Neuronal stem cell (in vitro differentiated cells): ENCODE measurements at regions not wholly inside any gene's neighbourhood (a gene's known extent, or its start where the extent isn't known, plus 50 kb on each side); places are given as distances from the start of the nearest gene placed in this dataset.

Experiments
- DNase-seq: peaks from one replicate; pipeline ENCODE4 v3.0.0-alpha.2; 2013; ENCODE audit warnings: low spot score
- H2AFZ ChIP-seq: one replicate; pipeline ENCODE4 v1.6.1; 2013; ENCODE audit warnings: mild to moderate bottlenecking, low read length, inconsistent platforms
- H2AK5ac ChIP-seq: 2 replicates; pipeline ENCODE4 v1.6.1; 2013; ENCODE audit warnings: low read depth, mild to moderate bottlenecking, inconsistent platforms, low read length, moderate library complexity, mixed read lengths
- H2BK120ac ChIP-seq: 2 replicates; pipeline ENCODE4 v1.6.1; 2013; ENCODE audit warnings: low read depth, mild to moderate bottlenecking, inconsistent platforms, low read length, moderate library complexity, mixed read lengths
- H2BK12ac ChIP-seq: one replicate; pipeline ENCODE4 v1.6.1; 2013; ENCODE audit warnings: low read length, inconsistent platforms
- H2BK15ac ChIP-seq: 2 replicates; pipeline ENCODE4 v1.6.1; 2013; ENCODE audit warnings: mild to moderate bottlenecking, low read length, inconsistent platforms, mixed read lengths
- H2BK5ac ChIP-seq: one replicate; pipeline ENCODE4 v1.6.1; 2013; ENCODE audit warnings: inconsistent platforms, mild to moderate bottlenecking, low read length, moderate library complexity
- H3K14ac ChIP-seq: one replicate; pipeline ENCODE4 v1.6.1; 2013; ENCODE audit warnings: low read length, inconsistent platforms
- H3K18ac ChIP-seq: 2 replicates; pipeline ENCODE4 v1.6.1; 2013; ENCODE audit warnings: low read length, inconsistent platforms
- H3K23ac ChIP-seq: 2 replicates; pipeline ENCODE4 v1.6.1; 2013; ENCODE audit warnings: low read depth, mild to moderate bottlenecking, mixed read lengths, low read length, inconsistent platforms; ENCODE audit not compliant: poor library complexity
- H3K27ac ChIP-seq: replicated peaks from 3 replicates; pipeline ENCODE4 v1.5.1; 2013; ENCODE audit warnings: low read length, inconsistent platforms
- H3K27me3 ChIP-seq, 3 experiments: 2 replicates each; pipeline ENCODE4 v1.6.1; 2013; ENCODE audit warnings: low read length in 3 of 3, mild to moderate bottlenecking in 2 of 3, inconsistent platforms in 1 of 3, low read depth in 1 of 3, mixed read lengths in 1 of 3, moderate library complexity in 1 of 3; ENCODE audit not compliant: control insufficient read depth in 3 of 3, insufficient read depth in 3 of 3
- H3K36me3 ChIP-seq, 2 donors: replicated peaks in 1 of 2; 2 replicates each; pipeline ENCODE4 v1.6.1; 2013; ENCODE audit warnings: low read length in 2 of 2; ENCODE audit not compliant: control insufficient read depth in 2 of 2, insufficient read depth in 2 of 2
- H3K4ac ChIP-seq: 2 replicates; pipeline ENCODE4 v1.6.1; 2013; ENCODE audit warnings: inconsistent platforms, mild to moderate bottlenecking, low read length, moderate library complexity
- H3K4me1 ChIP-seq, 2 donors: 1 replicate in 1 of 2; 2 replicates in 1 of 2; pipeline ENCODE4 v1.6.1; 2013; ENCODE audit warnings: low read length in 2 of 2, low read depth in 1 of 2; ENCODE audit not compliant: control insufficient read depth in 2 of 2, insufficient read depth in 1 of 2
- H3K4me2 ChIP-seq: one replicate; pipeline ENCODE4 v1.6.1; 2013; ENCODE audit warnings: mild to moderate bottlenecking, low read length, inconsistent platforms; ENCODE audit not compliant: insufficient read depth, poor library complexity, severe bottlenecking
- H3K4me3 ChIP-seq, 2 donors: 2 replicates each; pipeline ENCODE4 v1.5.1; 2013; ENCODE audit warnings: low read length in 2 of 2, mild to moderate bottlenecking in 2 of 2, inconsistent platforms in 1 of 2, moderate library complexity in 1 of 2
- H3K79me1 ChIP-seq: one replicate; pipeline ENCODE4 v1.6.1; 2013; ENCODE audit warnings: low read depth, mild to moderate bottlenecking, inconsistent platforms, low read length, moderate library complexity
- H3K9ac ChIP-seq: one replicate; pipeline ENCODE4 v1.6.1; 2013; ENCODE audit warnings: mild to moderate bottlenecking, low read depth, low read length, inconsistent platforms; ENCODE audit not compliant: poor library complexity
- H3K9me3 ChIP-seq, 2 donors: replicated peaks in 1 of 2; 2 replicates each; pipeline versions ENCODE3 to v1.6.1; 2013; ENCODE audit warnings: low read length in 2 of 2, mild to moderate bottlenecking in 2 of 2, inconsistent platforms in 1 of 2, low read depth in 1 of 2, mixed read lengths in 1 of 2, moderate library complexity in 1 of 2; ENCODE audit not compliant: control insufficient read depth in 2 of 2, insufficient read depth in 1 of 2
- H4K8ac ChIP-seq: one replicate; pipeline ENCODE4 v1.6.1; 2013; ENCODE audit warnings: low read depth, mild to moderate bottlenecking, inconsistent platforms, low read length, moderate library complexity
- H4K91ac ChIP-seq: one replicate; pipeline ENCODE4 v1.6.1; 2013; ENCODE audit warnings: low read length, low read depth, mild to moderate bottlenecking, inconsistent platforms; ENCODE audit not compliant: poor library complexity
- WGBS, 2 donors: extraction: QIAGEN DNeasy Blood & Tissue Kit; methylation state at CpG; one replicate each; pipeline ENCODE4 v1.1.7; 2013; ENCODE audit warnings: missing lambda C conversion rate in 2 of 2, mixed read lengths in 1 of 2; ENCODE audit not compliant: insufficient read length in 2 of 2, insufficient replicate concordance in 1 of 2; ENCODE audit errors: extremely low coverage in 2 of 2; 5-methylcytosine and 5-hydroxymethylcytosine counted together

- no peak overlapping the region for H2AFZ ChIP-seq
- H3K4ac ChIP-seq, result no peak overlapping the region
- no CpG with 5 or more reads among the region's 2 CpGs for WGBS, 2 donors
Measured at GRCh38 chr16:77613095-77613494, 109.2 kb upstream of the NUDT7 start.

DNA sequence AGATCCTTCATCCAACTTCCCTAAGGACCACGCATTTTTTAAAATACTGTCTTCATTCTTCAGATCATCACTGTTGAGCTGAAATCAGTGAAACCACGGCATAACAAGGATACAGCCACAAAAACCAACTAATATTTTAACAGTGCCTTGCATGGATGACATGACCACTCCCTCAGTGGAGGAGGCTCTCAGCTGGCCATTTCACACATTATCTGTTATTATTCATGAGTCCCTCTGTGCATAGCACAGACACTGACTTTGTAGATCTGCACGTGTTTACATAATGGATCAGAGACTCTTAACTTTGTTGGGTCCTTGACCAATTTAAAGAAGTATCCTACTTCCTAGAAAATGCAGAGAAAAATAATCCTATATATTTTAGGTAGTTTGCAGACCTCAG is 104.8 kb upstream of the NUDT7 start:
- no peak overlapping the region for H3K23ac ChIP-seq
- H3K4me2 ChIP-seq, result no peak overlapping the region
- no peak overlapping the region for H4K91ac ChIP-seq
- H2BK12ac ChIP-seq, result no peak overlapping the region
- no peaks in the 10 kb centered on the region for H3K4me1 ChIP-seq
- WGBS, 2 donors, result no CpG with 5 or more reads among the region's 3 CpGs
- H3K4ac ChIP-seq, result no peak overlapping the region
- H3K18ac ChIP-seq, result no peak overlapping the region
- H3K9me3 ChIP-seq, result no peaks in the 10 kb centered on the region
- no peak overlapping the region for H3K4me3 ChIP-seq
- no peak for DNase-seq
- H2AK5ac ChIP-seq, result no peak overlapping the region
- no peak overlapping the region for H2BK120ac ChIP-seq
- no peak overlapping the region for H3K27ac ChIP-seq
- no peak overlapping the region for H2BK15ac ChIP-seq
- no peak overlapping the region for H2AFZ ChIP-seq
- H2BK5ac ChIP-seq, result no peak overlapping the region
- no peak overlapping the region for H3K9ac ChIP-seq
- H3K27me3 ChIP-seq, result no peaks in the 10 kb centered on the region
- no peak overlapping the region for H4K8ac ChIP-seq
- no peaks in the 10 kb centered on the region for H3K36me3 ChIP-seq
- no peaks in the 10 kb centered on the region for H3K79me1 ChIP-seq
- no peak overlapping the region for H3K14ac ChIP-seq

More at GRCh38 chr16:77613095-77613494, 109.2 kb upstream of the NUDT7 start:
- no peaks in the 10 kb centered on the region for H3K36me3 ChIP-seq
- no peak overlapping the region for H3K14ac ChIP-seq
- no peaks in the 10 kb centered on the region for H3K27me3 ChIP-seq
- no peak overlapping the region for H2BK120ac ChIP-seq
- no peak for DNase-seq
- H3K9me3 ChIP-seq, result no peaks in the 10 kb centered on the region
- no peak overlapping the region for H3K4me2 ChIP-seq
- H2BK12ac ChIP-seq, result no peak overlapping the region
- no peak overlapping the region for H3K9ac ChIP-seq
- no peak overlapping the region for H4K91ac ChIP-seq
- no peak overlapping the region for H4K8ac ChIP-seq
- H2BK5ac ChIP-seq, result no peak overlapping the region
- H3K4me3 ChIP-seq, result no peak overlapping the region
- H3K23ac ChIP-seq, result no peak overlapping the region
- no peak overlapping the region for H2AK5ac ChIP-seq
- no peak overlapping the region for H3K27ac ChIP-seq
- H3K79me1 ChIP-seq, result no peaks in the 10 kb centered on the region
- no peak overlapping the region for H2BK15ac ChIP-seq
- H3K4me1 ChIP-seq, result no peaks in the 10 kb centered on the region
- no peak overlapping the region for H3K18ac ChIP-seq

GRCh38 chr16:77617996-77618395 is 104.3 kb upstream of the NUDT7 start:
- Histone ChIP-seq H3K36me3 (no peaks in the 10 kb centered on the region), H3K9ac (no peak overlapping the region), H3K4me3 (no peak overlapping the region), H3K4me1 (no peaks in the 10 kb centered on the region), H2AK5ac (no peak overlapping the region), H3K23ac (no peak overlapping the region), H3K27me3 (no peaks in the 10 kb centered on the region), H3K4ac (no peak overlapping the region), H2BK15ac (no peak overlapping the region), H3K14ac (no peak overlapping the region), H2BK5ac (no peak overlapping the region), H2AFZ (no peak overlapping the region), H2BK120ac (no peak overlapping the region), H4K8ac (no peak overlapping the region), H3K9me3 (no peaks in the 10 kb centered on the region), H2BK12ac (no peak overlapping the region), H4K91ac (no peak overlapping the region), H3K79me1 (no peaks in the 10 kb centered on the region), H3K27ac (no peak overlapping the region), H3K18ac (no peak overlapping the region), H3K4me2 (no peak overlapping the region)
- DNase-seq, result no peak
- no CpG with 5 or more reads among the region's 5 CpGs for WGBS, 2 donors

GRCh38 chr16:77618951-77619350 is 103.4 kb upstream of the NUDT7 start:
- H3K9ac ChIP-seq, result no peak overlapping the region
- H2BK5ac ChIP-seq, result no peak overlapping the region
- no peak overlapping the region for H2AK5ac ChIP-seq
- no peak overlapping the region for H4K8ac ChIP-seq
- no peak overlapping the region for H2BK120ac ChIP-seq
- H2BK15ac ChIP-seq, result no peak overlapping the region
- H3K14ac ChIP-seq, result no peak overlapping the region
- no peak overlapping the region for H2AFZ ChIP-seq
- no peak overlapping the region for H3K4ac ChIP-seq
- H3K23ac ChIP-seq, result no peak overlapping the region
- no peak overlapping the region for H2BK12ac ChIP-seq
- H3K18ac ChIP-seq, result no peak overlapping the region
- H4K91ac ChIP-seq, result no peak overlapping the region
- H3K79me1 ChIP-seq, result no peaks in the 10 kb centered on the region
- no peaks in the 10 kb centered on the region for H3K9me3 ChIP-seq
- H3K36me3 ChIP-seq, result no peaks in the 10 kb centered on the region
- H3K27me3 ChIP-seq, result no peaks in the 10 kb centered on the region
- no peak overlapping the region for H3K4me3 ChIP-seq
- DNase-seq, result no peak
- H3K4me2 ChIP-seq, result no peak overlapping the region
- H3K27ac ChIP-seq, result no peak overlapping the region
- no CpG with 5 or more reads among the region's 5 CpGs for WGBS, 2 donors
- no peaks in the 10 kb centered on the region for H3K4me1 ChIP-seq
